Peyer's patch (tissue), 4 donors: ENCODE measurements at regions not wholly inside any gene's neighbourhood (a gene's known extent, or its start where the extent isn't known, plus 50 kb on each side); places are given as distances from the start of the nearest gene placed in this dataset.

Source experiments
- DNase-seq, 3 donors: peaks; one replicate each; pipeline ENCODE4 v3.0.0-alpha.2; 2017 to 2019
- H3K27ac ChIP-seq, 4 donors: fragments of 200-600 bp; sonication (generic); one replicate each; pipeline ENCODE4 v1.5.1; 2016 to 2019
- H3K27me3 ChIP-seq, 2 donors: fragments of 200-600 bp; sonication (generic); one replicate each; pipeline ENCODE4 v1.5.1; 2019
- H3K36me3 ChIP-seq, 3 donors: fragments of 200-600 bp; sonication (generic); one replicate each; pipeline ENCODE4 v1.5.1; 2016 to 2019
- H3K4me1 ChIP-seq, 4 donors: fragments of 200-600 bp; sonication (generic); one replicate each; pipeline ENCODE4 v1.5.1; 2016 to 2019
- H3K4me3 ChIP-seq, 4 donors: fragments of 200-600 bp; sonication (generic); 1 replicate in 3 of 4; 2 replicates in 1 of 4; pipeline ENCODE4 v1.5.1; 2016 to 2019; ENCODE audit warnings: mild to moderate bottlenecking in 1 of 4
- H3K9me3 ChIP-seq, 4 donors: fragments of 200-600 bp; sonication (generic); one replicate each; pipeline ENCODE4 v1.5.1; 2016 to 2019; ENCODE audit warnings: mild to moderate bottlenecking in 1 of 4
- CTCF ChIP-seq, 6 experiments: fragments of 450-650 bp in 4 of 6; fragments of 200-600 bp in 2 of 6; sonication (generic) in 1 of 6; IDR thresholded peaks; one replicate each; pipeline ENCODE4 v1.5.1; 2017 to 2019; ENCODE audit warnings: antibody characterized with exemption in 6 of 6, mild to moderate bottlenecking in 3 of 6, moderate library complexity in 1 of 6
- POLR2A ChIP-seq, 2 donors: fragments of 450-650 bp; IDR thresholded peaks; one replicate each; pipeline ENCODE4 v1.5.1; 2017; ENCODE audit warnings: antibody characterized with exemption in 2 of 2, mild to moderate bottlenecking in 2 of 2, moderate library complexity in 2 of 2

- H3K27ac ChIP-seq, result no peak overlapping the region
- H3K4me1 ChIP-seq, result peaks cover 0 to 9% (median 2%) of the 10 kb centered on the region in 4 donors
- TF ChIP-seq POLR2A (IDR thresholded peaks at IDR 0.05) (no peak), CTCF (IDR thresholded peaks at IDR 0.05) (no peak)
- no peaks in the 10 kb centered on the region for H3K9me3 ChIP-seq
- no peaks in the 10 kb centered on the region for H3K36me3 ChIP-seq
- DNase-seq, result no peak
- no peaks in the 10 kb centered on the region for H3K27me3 ChIP-seq
- no peak overlapping the region for H3K4me3 ChIP-seq
Observed at GRCh38 chr10:78808286-78808685, 260.5 kb upstream of the ZMIZ1 start.

- Histone ChIP-seq H3K9me3 (no peaks in the 10 kb centered on the region), H3K4me3 (no peak overlapping the region), H3K27me3 (no peaks in the 10 kb centered on the region), H3K27ac (no peak overlapping the region), H3K36me3 (no peaks in the 10 kb centered on the region), H3K4me1 (peaks cover 0 to 9% (median 2%) of the 10 kb centered on the region in 4 donors)
- TF ChIP-seq CTCF (IDR thresholded peaks at IDR 0.05), result no peak
- no peak for TF ChIP-seq POLR2A (IDR thresholded peaks at IDR 0.05)
- no peak for DNase-seq
Observed at GRCh38 chr10:78808736-78809367, 259.9 kb upstream of the ZMIZ1 start.

- Histone ChIP-seq H3K9me3 (no peaks in the 10 kb centered on the region), H3K4me1 (no peaks in the 10 kb centered on the region), H3K27ac (no peak overlapping the region), H3K36me3 (no peaks in the 10 kb centered on the region), H3K4me3 (no peak overlapping the region), H3K27me3 (no peaks in the 10 kb centered on the region)
- TF ChIP-seq POLR2A (IDR thresholded peaks at IDR 0.05) (no peak), CTCF (IDR thresholded peaks at IDR 0.05) (no peak)
- DNase-seq, result no peak
Observed at GRCh38 chr10:78811174-78811573, 257.6 kb upstream of the ZMIZ1 start.

- Histone ChIP-seq H3K4me3 (no peak overlapping the region), H3K9me3 (no peaks in the 10 kb centered on the region), H3K36me3 (no peaks in the 10 kb centered on the region), H3K4me1 (no peaks in the 10 kb centered on the region), H3K27ac (no peak overlapping the region), H3K27me3 (no peaks in the 10 kb centered on the region)
- no peak for TF ChIP-seq CTCF (IDR thresholded peaks at IDR 0.05)
- TF ChIP-seq POLR2A (IDR thresholded peaks at IDR 0.05), result no peak
- DNase-seq, result no peak
Observed at GRCh38 chr10:78812571-78813318, 256.0 kb upstream of the ZMIZ1 start.

- Histone ChIP-seq H3K9me3 (no peaks in the 10 kb centered on the region), H3K4me1 (no peaks in the 10 kb centered on the region), H3K36me3 (no peaks in the 10 kb centered on the region), H3K27ac (no peak overlapping the region), H3K4me3 (no peak overlapping the region), H3K27me3 (no peaks in the 10 kb centered on the region)
- TF ChIP-seq CTCF (IDR thresholded peaks at IDR 0.05) (no peak), POLR2A (IDR thresholded peaks at IDR 0.05) (no peak)
- DNase-seq, result no peak
Observed at GRCh38 chr10:78813526-78813925, 255.2 kb upstream of the ZMIZ1 start.
